IMR-90 (cell line): ENCODE measurements at regions not wholly inside any gene's neighbourhood (a gene's known extent, or its start where the extent isn't known, plus 50 kb on each side); places are given as distances from the start of the nearest gene placed in this dataset.

Experiments used
- CEBPB ChIP-seq: IDR thresholded peaks from 2 replicates; pipeline ENCODE4 v1.6.1; 2012; ENCODE audit warnings: low read depth, low read length, improper control_type of control experiment
- CHD1 ChIP-seq: IDR thresholded peaks from 2 replicates; pipeline ENCODE4 v1.6.1; 2012; ENCODE audit warnings: low read depth, low read length, improper control_type of control experiment
- FOS ChIP-seq: fragments of 150-350 bp; IDR thresholded peaks from 2 replicates; pipeline ENCODE4 v1.6.1; 2016; ENCODE audit warnings: low read depth, low read length
- NFE2L2 ChIP-seq: fragments of 150-350 bp; IDR thresholded peaks from 2 replicates; pipeline ENCODE4 v1.6.1; 2016; ENCODE audit warnings: low read depth, mild to moderate bottlenecking, low read length
- POLR2A ChIP-seq: IDR thresholded peaks from 2 replicates; pipeline ENCODE4 v1.6.1; 2012; ENCODE audit warnings: mild to moderate bottlenecking, low read depth, low read length
- RFX5 ChIP-seq: IDR thresholded peaks from 2 replicates; pipeline ENCODE4 v1.8.0; 2012; ENCODE audit warnings: low read depth, mild to moderate bottlenecking, low read length, moderate library complexity
- TF ChIP-seq, protein P1 (sequence below): conservative IDR thresholded peaks from 2 replicates; pipeline ENCODE4 v1.5.1; 2012; ENCODE audit warnings: mild to moderate bottlenecking, low read depth, low read length, improper control_type of control experiment
- TF ChIP-seq, protein P2 (sequence below): fragments of 150-350 bp; IDR thresholded peaks from 2 replicates; pipeline ENCODE4 v1.6.1; 2016; ENCODE audit warnings: low read depth, mild to moderate bottlenecking, low read length, moderate library complexity, borderline replicate concordance
- TF ChIP-seq, protein P3 (sequence below): fragments of 150-350 bp; IDR thresholded peaks from 2 replicates; pipeline ENCODE4 v1.6.1; 2017; ENCODE audit warnings: mild to moderate bottlenecking, antibody characterized with exemption, low read length, low read depth

- TF ChIP-seq CHD1 (no peak), NFE2L2 (no peak), POLR2A (no peak), FOS (no peak), RFX5 (no peak), CEBPB (no peak)
- TF ChIP-seq, protein P1, sequence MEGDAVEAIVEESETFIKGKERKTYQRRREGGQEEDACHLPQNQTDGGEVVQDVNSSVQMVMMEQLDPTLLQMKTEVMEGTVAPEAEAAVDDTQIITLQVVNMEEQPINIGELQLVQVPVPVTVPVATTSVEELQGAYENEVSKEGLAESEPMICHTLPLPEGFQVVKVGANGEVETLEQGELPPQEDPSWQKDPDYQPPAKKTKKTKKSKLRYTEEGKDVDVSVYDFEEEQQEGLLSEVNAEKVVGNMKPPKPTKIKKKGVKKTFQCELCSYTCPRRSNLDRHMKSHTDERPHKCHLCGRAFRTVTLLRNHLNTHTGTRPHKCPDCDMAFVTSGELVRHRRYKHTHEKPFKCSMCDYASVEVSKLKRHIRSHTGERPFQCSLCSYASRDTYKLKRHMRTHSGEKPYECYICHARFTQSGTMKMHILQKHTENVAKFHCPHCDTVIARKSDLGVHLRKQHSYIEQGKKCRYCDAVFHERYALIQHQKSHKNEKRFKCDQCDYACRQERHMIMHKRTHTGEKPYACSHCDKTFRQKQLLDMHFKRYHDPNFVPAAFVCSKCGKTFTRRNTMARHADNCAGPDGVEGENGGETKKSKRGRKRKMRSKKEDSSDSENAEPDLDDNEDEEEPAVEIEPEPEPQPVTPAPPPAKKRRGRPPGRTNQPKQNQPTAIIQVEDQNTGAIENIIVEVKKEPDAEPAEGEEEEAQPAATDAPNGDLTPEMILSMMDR: no peak
- TF ChIP-seq, protein P2, sequence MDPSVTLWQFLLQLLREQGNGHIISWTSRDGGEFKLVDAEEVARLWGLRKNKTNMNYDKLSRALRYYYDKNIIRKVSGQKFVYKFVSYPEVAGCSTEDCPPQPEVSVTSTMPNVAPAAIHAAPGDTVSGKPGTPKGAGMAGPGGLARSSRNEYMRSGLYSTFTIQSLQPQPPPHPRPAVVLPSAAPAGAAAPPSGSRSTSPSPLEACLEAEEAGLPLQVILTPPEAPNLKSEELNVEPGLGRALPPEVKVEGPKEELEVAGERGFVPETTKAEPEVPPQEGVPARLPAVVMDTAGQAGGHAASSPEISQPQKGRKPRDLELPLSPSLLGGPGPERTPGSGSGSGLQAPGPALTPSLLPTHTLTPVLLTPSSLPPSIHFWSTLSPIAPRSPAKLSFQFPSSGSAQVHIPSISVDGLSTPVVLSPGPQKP: no peak
- TF ChIP-seq, protein P3, sequence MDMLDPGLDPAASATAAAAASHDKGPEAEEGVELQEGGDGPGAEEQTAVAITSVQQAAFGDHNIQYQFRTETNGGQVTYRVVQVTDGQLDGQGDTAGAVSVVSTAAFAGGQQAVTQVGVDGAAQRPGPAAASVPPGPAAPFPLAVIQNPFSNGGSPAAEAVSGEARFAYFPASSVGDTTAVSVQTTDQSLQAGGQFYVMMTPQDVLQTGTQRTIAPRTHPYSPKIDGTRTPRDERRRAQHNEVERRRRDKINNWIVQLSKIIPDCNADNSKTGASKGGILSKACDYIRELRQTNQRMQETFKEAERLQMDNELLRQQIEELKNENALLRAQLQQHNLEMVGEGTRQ: no peak
Measured at GRCh38 chr10:120402147-120402766, 54.8 kb upstream of the PLPP4 start.
